A673 (cell line): ENCODE measurements at regions not wholly inside any gene's neighbourhood (a gene's known extent, or its start where the extent isn't known, plus 50 kb on each side); places are given as distances from the start of the nearest gene placed in this dataset.

Experiments
- CTCF ChIP-seq: fragments of 300-800, 200-600 bp; sonication (generic); conservative IDR thresholded peaks from 2 replicates; pipeline ENCODE4 v1.5.1; 2017; ENCODE audit warnings: low read depth, mild to moderate bottlenecking, antibody characterized with exemption, low read length, moderate library complexity, mixed read lengths
- EZH2 ChIP-seq: fragments of 200-600 bp; sonication (generic); IDR thresholded peaks from 2 replicates; pipeline ENCODE4 v1.6.1; 2017; ENCODE audit warnings: borderline replicate concordance, low read depth, mild to moderate bottlenecking, mixed read lengths, antibody characterized with exemption, low read length; ENCODE audit not compliant: poor library complexity, severe bottlenecking

- TF ChIP-seq CTCF, result no peak
- no peak for TF ChIP-seq EZH2
Observed at GRCh38 chr10:6660460-6660859, 80.4 kb upstream of the PRKCQ start.
